Activated B cell treated with CpG ODN at 0.5 μM for 24 hours (primary cell): ENCODE measurements at regions not wholly inside any gene's neighbourhood (a gene's known extent, or its start where the extent isn't known, plus 50 kb on each side); places are given as distances from the start of the nearest gene placed in this dataset.

Experiments used
- ATAC-seq: fragments of 200-7000 bp; cut with Tn5 transposase; one replicate; pipeline ENCODE4 v1.10.0; 2021; ENCODE audit warnings: low read depth, mild to moderate bottlenecking, moderate library complexity
- CTCF ChIA-PET: fragments of 350-600 bp; sonication (Branson Sonifier 250); formaldehyde crosslinking; loops from one replicate; lab custom pipeline; 2021; ENCODE audit warnings: antibody characterized with exemption; lab: Charles Lee
- POLR2A ChIA-PET: fragments of 350-600 bp; sonication (Branson Sonifier 250); formaldehyde crosslinking; loops from one replicate; lab custom pipeline; 2021; ENCODE audit warnings: antibody characterized with exemption; lab: Charles Lee
- DNase-seq: peaks from one replicate; pipeline ENCODE4 v3.0.0; 2022
- H3K27ac Mint-ChIP-seq: one replicate; pipeline ENCODE4 v1.8.0; 2020; ENCODE audit warnings: mixed read lengths
- H3K27me3 Mint-ChIP-seq: one replicate; pipeline ENCODE4 v1.8.0; 2021; ENCODE audit warnings: mixed read lengths
- H3K36me3 Mint-ChIP-seq: one replicate; pipeline ENCODE4 v1.8.0; 2021; ENCODE audit warnings: low read depth, mixed read lengths
- H3K4me1 Mint-ChIP-seq: one replicate; pipeline ENCODE4 v1.8.0; 2021; ENCODE audit warnings: mixed read lengths
- H3K4me3 Mint-ChIP-seq: one replicate; pipeline ENCODE4 v1.8.0; 2020; ENCODE audit warnings: mild to moderate bottlenecking, mixed read lengths
- H3K9me3 Mint-ChIP-seq: one replicate; pipeline ENCODE4 v1.8.0; 2020; ENCODE audit warnings: mixed read lengths
- intact Hi-C: fragments of 100-400 bp; cut with micrococcal nuclease; formaldehyde crosslinking; loops from one replicate; pipeline ENCODE4 v1.15.1; 2024
- TF ChIP-seq, protein P1 (sequence below): fragments of 200-600 bp; IDR thresholded peaks from one replicate; pipeline ENCODE4 v1.8.0; 2022; ENCODE audit warnings: antibody characterized with exemption, mild to moderate bottlenecking

DNA sequence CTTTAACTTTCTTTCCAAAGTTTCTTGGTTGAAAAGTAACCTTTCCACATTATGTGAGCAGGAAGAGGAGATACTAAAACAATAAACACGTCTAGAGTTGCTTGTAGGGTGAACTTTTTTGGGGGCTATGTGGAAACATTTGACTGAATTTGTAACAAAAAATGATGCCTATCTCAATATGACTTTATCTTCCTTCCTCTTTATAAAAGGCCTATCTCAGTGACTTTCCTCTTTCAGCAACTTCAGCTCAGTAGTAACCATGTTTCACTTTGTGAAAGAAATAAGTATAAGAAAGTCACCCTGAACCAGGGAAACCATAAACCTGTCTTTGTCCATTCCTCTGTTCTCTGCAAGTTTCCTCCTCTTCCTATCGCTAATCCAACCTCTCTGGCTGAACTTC is 124.7 kb upstream of the TMEM164 start:
- ATAC-seq (no peak), DNase-seq (no peak)
- Mint-ChIP-seq H3K4me1 (peaks cover 15% of the 10 kb centered on the region), H3K36me3 (no peaks in the 10 kb centered on the region), H3K4me3 (no peak overlapping the region), H3K9me3 (no peaks in the 10 kb centered on the region), H3K27ac (no peak overlapping the region), H3K27me3 (no peaks in the 10 kb centered on the region)
- TF ChIP-seq, protein P1, sequence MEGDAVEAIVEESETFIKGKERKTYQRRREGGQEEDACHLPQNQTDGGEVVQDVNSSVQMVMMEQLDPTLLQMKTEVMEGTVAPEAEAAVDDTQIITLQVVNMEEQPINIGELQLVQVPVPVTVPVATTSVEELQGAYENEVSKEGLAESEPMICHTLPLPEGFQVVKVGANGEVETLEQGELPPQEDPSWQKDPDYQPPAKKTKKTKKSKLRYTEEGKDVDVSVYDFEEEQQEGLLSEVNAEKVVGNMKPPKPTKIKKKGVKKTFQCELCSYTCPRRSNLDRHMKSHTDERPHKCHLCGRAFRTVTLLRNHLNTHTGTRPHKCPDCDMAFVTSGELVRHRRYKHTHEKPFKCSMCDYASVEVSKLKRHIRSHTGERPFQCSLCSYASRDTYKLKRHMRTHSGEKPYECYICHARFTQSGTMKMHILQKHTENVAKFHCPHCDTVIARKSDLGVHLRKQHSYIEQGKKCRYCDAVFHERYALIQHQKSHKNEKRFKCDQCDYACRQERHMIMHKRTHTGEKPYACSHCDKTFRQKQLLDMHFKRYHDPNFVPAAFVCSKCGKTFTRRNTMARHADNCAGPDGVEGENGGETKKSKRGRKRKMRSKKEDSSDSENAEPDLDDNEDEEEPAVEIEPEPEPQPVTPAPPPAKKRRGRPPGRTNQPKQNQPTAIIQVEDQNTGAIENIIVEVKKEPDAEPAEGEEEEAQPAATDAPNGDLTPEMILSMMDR = no peak
- intact Hi-C loops = no loop called here
- POLR2A ChIA-PET = no interaction called here
- CTCF ChIA-PET = interaction anchor here (1.1 to 1.6 kb wide), 2 partner anchors 13 to 165 kb away, joined by 8 read pairs; no protein-coding TSS in a partner anchor

DNA sequence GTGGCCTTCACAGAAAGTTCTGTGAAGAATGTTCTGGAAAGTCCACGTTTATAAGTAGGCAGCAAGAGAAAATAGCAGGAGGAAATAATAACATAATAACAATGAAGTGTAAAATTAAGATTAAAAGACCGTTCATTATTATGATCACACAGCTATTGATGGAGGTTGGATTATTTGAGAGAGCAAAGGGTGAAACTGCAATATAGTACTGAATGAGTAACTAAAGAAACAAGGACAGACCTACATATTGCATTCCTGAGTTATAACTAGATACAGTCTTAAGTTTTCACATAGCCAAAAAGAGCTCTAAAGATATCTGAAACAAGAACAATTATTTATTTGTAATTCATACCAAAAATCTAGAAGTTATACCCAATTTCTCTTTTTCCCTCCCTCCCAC is 122.9 kb upstream of the TMEM164 start:
- Mint-ChIP-seq H3K4me3 (no peak overlapping the region), H3K27ac (no peak overlapping the region), H3K4me1 (peaks cover 15% of the 10 kb centered on the region), H3K9me3 (no peaks in the 10 kb centered on the region), H3K27me3 (no peaks in the 10 kb centered on the region), H3K36me3 (no peaks in the 10 kb centered on the region)
- POLR2A ChIA-PET = interaction anchor here (1.5 kb wide), 1 partner anchor 438 kb away, joined by 4 read pairs; the partner anchor contains the start of gene AMMECR1
- TF ChIP-seq, protein P1 = no peak
- intact Hi-C loops = loop anchor here (10.0 kb wide), 1 partner anchor 265 kb away; no protein-coding TSS in a partner anchor
- ATAC-seq = no peak
- CTCF ChIA-PET = interaction anchor here (1.0 to 1.5 kb wide), 3 partner anchors 11 to 394 kb away, joined by 3 to 6 read pairs (median 5); no protein-coding TSS in a partner anchor
- DNase-seq = no peak

DNA sequence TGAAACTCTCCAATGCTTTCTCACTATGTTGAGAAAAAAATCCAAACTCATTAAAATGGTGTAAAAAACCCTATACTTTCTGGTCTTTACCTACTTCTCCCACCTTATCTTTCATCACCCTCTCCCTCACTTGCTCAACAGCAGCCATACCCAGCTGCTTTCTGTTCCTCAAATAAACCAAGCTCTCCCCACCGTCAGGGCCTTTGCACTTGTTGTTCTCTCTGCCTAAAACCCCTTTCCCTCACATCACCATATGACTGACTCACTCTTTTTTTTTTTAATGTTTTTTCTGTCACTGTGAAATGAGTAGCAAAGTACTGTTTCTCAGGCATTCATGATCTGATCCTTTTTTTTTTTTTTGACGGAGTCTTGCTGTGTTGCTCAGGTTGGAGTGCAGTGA is 122.3 kb upstream of the TMEM164 start:
- TF ChIP-seq, protein P1 = no peak
- DNase-seq (no peak), ATAC-seq (peak; percentile 92)
- Mint-ChIP-seq H3K27me3 (no peaks in the 10 kb centered on the region), H3K27ac (peak overlapping the region; percentile 78), H3K4me1 (peaks cover 15% of the 10 kb centered on the region), H3K9me3 (no peaks in the 10 kb centered on the region), H3K36me3 (no peaks in the 10 kb centered on the region), H3K4me3 (no peak overlapping the region)
- intact Hi-C loops = loop anchor here (10.0 kb wide), 1 partner anchor 264 kb away; no protein-coding TSS in a partner anchor
- POLR2A ChIA-PET = interaction anchor here (1.5 kb wide), 1 partner anchor 437 kb away, joined by 4 read pairs; the partner anchor contains the start of gene AMMECR1
- CTCF ChIA-PET = interaction anchor here (0.9 to 1.5 kb wide), 4 partner anchors 10 to 395 kb away, joined by 3 to 6 read pairs (median 4); no protein-coding TSS in a partner anchor

DNA sequence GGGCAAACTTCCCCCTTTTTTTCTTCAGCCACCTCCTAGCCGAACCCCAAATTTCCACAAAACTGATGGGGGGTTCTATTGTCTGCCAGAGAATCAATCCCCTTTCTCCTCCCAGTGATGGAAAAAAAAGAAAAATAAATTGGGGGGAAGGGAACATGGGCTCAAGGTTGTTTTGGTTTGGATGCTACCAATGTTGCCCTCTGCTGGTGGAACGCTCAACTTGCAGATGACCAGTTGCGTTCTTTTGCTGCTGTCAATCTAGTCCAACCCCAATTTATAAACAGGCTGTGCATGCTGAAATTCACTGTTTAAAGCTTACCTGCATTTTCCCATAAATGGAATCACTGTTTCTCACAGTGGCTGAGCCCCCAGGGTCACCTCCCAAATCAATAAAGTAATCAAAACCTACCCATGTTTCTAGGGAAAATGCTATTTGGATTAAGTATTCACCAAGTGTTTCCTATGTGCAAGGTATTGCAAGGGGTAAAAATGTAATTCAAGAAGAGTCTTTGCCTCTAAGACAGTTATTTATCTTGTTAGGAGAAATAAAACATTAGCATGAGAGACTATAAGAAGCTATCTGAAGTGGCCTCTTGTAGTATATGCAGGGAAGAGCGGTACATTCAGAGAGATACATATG is 116.7 kb upstream of the TMEM164 start:
- no peak overlapping the region for H3K27ac Mint-ChIP-seq
- no peak for ATAC-seq
- intact Hi-C loops = loop anchor here (1.0 to 10.0 kb wide), 4 partner anchors 154 to 349 kb away; partner anchors contain the start of genes ACSL4 and NXT2

More for the DNA sequence above, 116.7 kb upstream of the TMEM164 start:
- CTCF ChIA-PET = interaction anchor here (0.8 to 2.1 kb wide), 3 partner anchors 28 to 400 kb away, joined by 3 to 8 read pairs (median 6); no protein-coding TSS in a partner anchor
- no peaks in the 10 kb centered on the region for H3K9me3 Mint-ChIP-seq
- no peaks in the 10 kb centered on the region for H3K36me3 Mint-ChIP-seq
- no peak overlapping the region for H3K4me3 Mint-ChIP-seq
- POLR2A ChIA-PET = no interaction called here
- no peaks in the 10 kb centered on the region for H3K27me3 Mint-ChIP-seq
- H3K4me1 Mint-ChIP-seq = peaks cover 33% of the 10 kb centered on the region
- no peak for DNase-seq
- TF ChIP-seq, protein P1 = no peak
